Testis (tissue), 2 donors: ENCODE measurements at regions not wholly inside any gene's neighbourhood (a gene's known extent, or its start where the extent isn't known, plus 50 kb on each side); places are given as distances from the start of the nearest gene placed in this dataset.

ENCODE experiments used
- POLR2A ChIP-seq: fragments of 450-650 bp; IDR thresholded peaks from one replicate; pipeline ENCODE4 v1.6.1; 2017; ENCODE audit warnings: antibody characterized with exemption, mild to moderate bottlenecking, moderate library complexity
- TF ChIP-seq, protein P1 (sequence below), 3 experiments: fragments of 450-650 bp in 2 of 3; fragments of 200-600 bp in 1 of 3; sonication (generic) in 1 of 3; IDR thresholded peaks; one replicate each; pipeline ENCODE4 v1.5.1; 2016 to 2019; ENCODE audit warnings: antibody characterized with exemption in 3 of 3, mild to moderate bottlenecking in 2 of 3, moderate library complexity in 1 of 3

GRCh38 chr20:24317224-24317623 is 152.2 kb upstream of the SYNDIG1 start:
- TF ChIP-seq, protein P1, sequence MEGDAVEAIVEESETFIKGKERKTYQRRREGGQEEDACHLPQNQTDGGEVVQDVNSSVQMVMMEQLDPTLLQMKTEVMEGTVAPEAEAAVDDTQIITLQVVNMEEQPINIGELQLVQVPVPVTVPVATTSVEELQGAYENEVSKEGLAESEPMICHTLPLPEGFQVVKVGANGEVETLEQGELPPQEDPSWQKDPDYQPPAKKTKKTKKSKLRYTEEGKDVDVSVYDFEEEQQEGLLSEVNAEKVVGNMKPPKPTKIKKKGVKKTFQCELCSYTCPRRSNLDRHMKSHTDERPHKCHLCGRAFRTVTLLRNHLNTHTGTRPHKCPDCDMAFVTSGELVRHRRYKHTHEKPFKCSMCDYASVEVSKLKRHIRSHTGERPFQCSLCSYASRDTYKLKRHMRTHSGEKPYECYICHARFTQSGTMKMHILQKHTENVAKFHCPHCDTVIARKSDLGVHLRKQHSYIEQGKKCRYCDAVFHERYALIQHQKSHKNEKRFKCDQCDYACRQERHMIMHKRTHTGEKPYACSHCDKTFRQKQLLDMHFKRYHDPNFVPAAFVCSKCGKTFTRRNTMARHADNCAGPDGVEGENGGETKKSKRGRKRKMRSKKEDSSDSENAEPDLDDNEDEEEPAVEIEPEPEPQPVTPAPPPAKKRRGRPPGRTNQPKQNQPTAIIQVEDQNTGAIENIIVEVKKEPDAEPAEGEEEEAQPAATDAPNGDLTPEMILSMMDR (IDR thresholded peaks at IDR 0.05) = no peak
- no peak for TF ChIP-seq POLR2A
